ENCODE measurements at regions not wholly inside any gene's neighbourhood (a gene's known extent, or its start where the extent isn't known, plus 50 kb on each side); places are given as distances from the start of the nearest gene placed in this dataset.

GRCh38 chr5:40355846-40356245 is 323.9 kb upstream of the PTGER4 start:
- no peak for TF ChIP-seq EZH2 (IDR thresholded peaks at IDR 0.05; ENCODE audit: borderline replicate concordance, low read length)
- no peak for TF ChIP-seq CTCF (IDR thresholded peaks at IDR 0.05; ENCODE audit: low read length)
